BJ (cell line): ENCODE measurements at regions not wholly inside any gene's neighbourhood (a gene's known extent, or its start where the extent isn't known, plus 50 kb on each side); places are given as distances from the start of the nearest gene placed in this dataset.

Experiments used
- CTCF ChIA-PET: fragments of 350-600 bp; formaldehyde crosslinking; extraction: SDS; loops from one replicate; lab custom pipeline; 2021; ENCODE audit warnings: antibody characterized with exemption, inconsistent platforms; lab: Yijun Ruan, JAX
- POLR2A ChIA-PET: fragments of 300-600 bp; sonication (Branson Sonifier 250); formaldehyde crosslinking; extraction: SDS; loops from one replicate; lab custom pipeline; 2021; ENCODE audit warnings: antibody characterized with exemption; lab: Charles Lee
- DNase-seq: peaks from one replicate; pipeline ENCODE4 v3.0.0-alpha.2; 2011; ENCODE audit warnings: low read depth
- H3K27me3 ChIP-seq: 2 replicates; pipeline ENCODE4 v1.6.0; 2011; ENCODE audit warnings: low read length; ENCODE audit not compliant: control insufficient read depth, insufficient read depth
- H3K36me3 ChIP-seq: 2 replicates; pipeline ENCODE4 v1.5.1; 2011; ENCODE audit warnings: low read length; ENCODE audit not compliant: control insufficient read depth, insufficient read depth
- H3K4me3 ChIP-seq: 2 replicates; pipeline ENCODE4 v1.5.1; 2011; ENCODE audit warnings: low read depth, mild to moderate bottlenecking, control low read depth, low read length
- CTCF ChIP-seq: IDR thresholded peaks from 2 replicates; pipeline ENCODE4 v1.5.1; 2011; ENCODE audit warnings: low read depth, mild to moderate bottlenecking, control low read depth, inconsistent platforms, low read length, moderate library complexity; ENCODE audit not compliant: insufficient read depth

- no peak for DNase-seq
- TF ChIP-seq CTCF = no peak
- CTCF ChIA-PET = no interaction called here
These were observed 455.9 kb upstream of the KLF4 start for GRCh38 chr9:107945493-107945892.

GRCh38 chr9:107944387-107944786 lies 454.8 kb upstream of the KLF4 start:
- no peak overlapping the region for H3K4me3 ChIP-seq
- CTCF ChIA-PET = interaction anchor here (0.8 kb wide), 1 partner anchor 13 kb away, joined by 3 read pairs; no protein-coding TSS in a partner anchor
- no peaks in the 10 kb centered on the region for H3K27me3 ChIP-seq
- POLR2A ChIA-PET = no interaction called here
- TF ChIP-seq CTCF = no peak
- no peaks in the 10 kb centered on the region for H3K36me3 ChIP-seq
- DNase-seq = no peak

More at GRCh38 chr9:107945493-107945892, 455.9 kb upstream of the KLF4 start:
- Histone ChIP-seq H3K27me3 (no peaks in the 10 kb centered on the region), H3K4me3 (no peak overlapping the region), H3K36me3 (no peaks in the 10 kb centered on the region)
- POLR2A ChIA-PET = no interaction called here

GRCh38 chr9:107943901-107944300 lies 454.3 kb upstream of the KLF4 start:
- POLR2A ChIA-PET = no interaction called here

GRCh38 chr9:107942856-107943255 lies 453.3 kb upstream of the KLF4 start:
- H3K27me3 ChIP-seq = no peaks in the 10 kb centered on the region
- ChIA-PET POLR2A (no interaction called here), CTCF (no interaction called here)
- no peaks in the 10 kb centered on the region for H3K36me3 ChIP-seq
- DNase-seq = no peak
- no peak overlapping the region for H3K4me3 ChIP-seq
- no peak for TF ChIP-seq CTCF

More at GRCh38 chr9:107943901-107944300, 454.3 kb upstream of the KLF4 start:
- H3K36me3 ChIP-seq = no peaks in the 10 kb centered on the region
- TF ChIP-seq CTCF = no peak
- CTCF ChIA-PET = no interaction called here
- H3K4me3 ChIP-seq = no peak overlapping the region
- H3K27me3 ChIP-seq = no peaks in the 10 kb centered on the region
- DNase-seq = no peak

- no peak overlapping the region for H3K4me3 ChIP-seq
- no peak for DNase-seq
- no peaks in the 10 kb centered on the region for H3K27me3 ChIP-seq
- H3K36me3 ChIP-seq = no peaks in the 10 kb centered on the region
- ChIA-PET CTCF (no interaction called here), POLR2A (no interaction called here)
- TF ChIP-seq CTCF = no peak
These were observed 452.7 kb upstream of the KLF4 start for GRCh38 chr9:107942291-107942690.
